Astrocyte (in vitro differentiated cells and primary cell): ENCODE measurements at regions not wholly inside any gene's neighbourhood (a gene's known extent, or its start where the extent isn't known, plus 50 kb on each side); places are given as distances from the start of the nearest gene placed in this dataset.

ENCODE experiments used
- DNase-seq: peaks from one replicate; pipeline ENCODE4 v3.0.0-alpha.2; 2010; ENCODE audit warnings: low read depth
- FAIRE-seq: peaks from 2 replicates; lab custom pipeline; 2011; peaks lifted over from hg19 to GRCh38; lab: Jason Lieb, UNC
- H2AFZ ChIP-seq: 2 replicates; pipeline ENCODE4 v1.6.0; 2012; ENCODE audit warnings: low read depth, low read length, inconsistent platforms
- H3K27ac ChIP-seq: 2 replicates; pipeline ENCODE4 v1.5.1; 2011; ENCODE audit warnings: low read depth, low read length, inconsistent platforms
- H3K27me3 ChIP-seq: 2 replicates; pipeline ENCODE4 v1.6.0; 2011; ENCODE audit warnings: low read length, inconsistent platforms; ENCODE audit not compliant: insufficient read depth
- H3K36me3 ChIP-seq: 2 replicates; pipeline ENCODE4 v1.5.1; 2011; ENCODE audit warnings: low read length, inconsistent platforms; ENCODE audit not compliant: insufficient read depth
- H3K4me1 ChIP-seq: 2 replicates; pipeline ENCODE4 v1.5.1; 2011; ENCODE audit warnings: low read length, inconsistent platforms; ENCODE audit not compliant: insufficient read depth
- H3K4me2 ChIP-seq: 2 replicates; pipeline ENCODE4 v1.6.0; 2012; ENCODE audit warnings: low read length, inconsistent platforms
- H3K4me3 ChIP-seq: 2 replicates; pipeline ENCODE4 v1.5.1; 2011; ENCODE audit warnings: low read depth, mild to moderate bottlenecking, low read length, inconsistent platforms; ENCODE audit not compliant: insufficient read depth
- H3K79me2 ChIP-seq: 2 replicates; pipeline ENCODE4 v1.6.0; 2012; ENCODE audit warnings: mild to moderate bottlenecking, low read length, inconsistent platforms; ENCODE audit not compliant: insufficient read depth
- H3K9ac ChIP-seq: 2 replicates; pipeline ENCODE4 v1.6.0; 2012; ENCODE audit warnings: mild to moderate bottlenecking, low read length, inconsistent platforms
- H3K9me3 ChIP-seq: 2 replicates; pipeline ENCODE4 v1.5.1; 2012; ENCODE audit warnings: low read depth, mild to moderate bottlenecking, low read length, inconsistent platforms; ENCODE audit not compliant: insufficient read depth
- H4K20me1 ChIP-seq: 2 replicates; pipeline ENCODE4 v1.6.0; 2012; ENCODE audit warnings: low read length, inconsistent platforms; ENCODE audit not compliant: insufficient read depth
- H3K27ac Mint-ChIP-seq: one replicate; pipeline ENCODE4 v1.8.0; 2021; ENCODE audit warnings: mild to moderate bottlenecking, mixed read lengths; ENCODE audit not compliant: unreplicated experiment
- H3K27me3 Mint-ChIP-seq: one replicate; pipeline ENCODE4 v1.8.0; 2021; ENCODE audit warnings: low read depth, mixed read lengths; ENCODE audit not compliant: unreplicated experiment
- H3K36me3 Mint-ChIP-seq: one replicate; pipeline ENCODE4 v1.8.0; 2021; ENCODE audit warnings: low read depth, mixed read lengths; ENCODE audit not compliant: unreplicated experiment
- H3K4me1 Mint-ChIP-seq: one replicate; pipeline ENCODE4 v1.8.0; 2021; ENCODE audit warnings: low read depth, mixed read lengths; ENCODE audit not compliant: unreplicated experiment
- H3K4me3 Mint-ChIP-seq: one replicate; pipeline ENCODE4 v1.8.0; 2021; ENCODE audit warnings: mild to moderate bottlenecking, moderate library complexity, mixed read lengths; ENCODE audit not compliant: unreplicated experiment
- H3K9me3 Mint-ChIP-seq: one replicate; pipeline ENCODE4 v1.8.0; 2021; ENCODE audit warnings: mild to moderate bottlenecking, mixed read lengths; ENCODE audit not compliant: unreplicated experiment
- CTCF ChIP-seq: IDR thresholded peaks from 2 replicates; pipeline ENCODE4 v1.5.1; 2011; ENCODE audit warnings: low read depth, mild to moderate bottlenecking, inconsistent platforms, low read length, moderate library complexity; ENCODE audit not compliant: insufficient read depth
- EZH2 ChIP-seq: IDR thresholded peaks from 2 replicates; pipeline ENCODE4 v1.6.1; 2012; ENCODE audit warnings: mild to moderate bottlenecking, low read length, inconsistent platforms; ENCODE audit not compliant: insufficient read depth

DNA sequence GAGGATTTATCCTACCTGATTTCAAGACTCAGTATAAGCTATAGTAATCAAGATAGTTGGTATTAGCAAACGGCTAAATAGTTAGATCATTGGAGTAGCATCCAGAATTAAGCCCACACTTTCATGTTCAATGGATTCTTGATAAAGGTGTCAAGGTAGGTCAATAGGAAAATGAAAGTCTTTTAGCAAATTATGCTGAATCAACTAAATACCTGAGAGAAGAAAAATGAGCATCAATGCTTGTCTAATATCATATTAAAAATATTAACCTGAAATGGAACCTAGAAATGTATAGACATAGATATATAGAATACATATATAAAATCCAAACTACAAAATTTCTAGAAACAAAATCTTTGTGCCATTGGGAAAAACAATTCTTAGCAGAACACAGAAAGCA, 685.6 kb downstream of the DTWD2 start:
- Histone ChIP-seq H3K36me3 (no peaks in the 10 kb centered on the region), H3K27ac (no peak overlapping the region), H4K20me1 (no peaks in the 10 kb centered on the region), H3K9me3 (no peaks in the 10 kb centered on the region), H2AFZ (no peak overlapping the region), H3K9ac (no peak overlapping the region), H3K4me3 (no peak overlapping the region), H3K27me3 (no peaks in the 10 kb centered on the region), H3K79me2 (no peaks in the 10 kb centered on the region), H3K4me2 (no peak overlapping the region), H3K4me1 (no peaks in the 10 kb centered on the region)
- Mint-ChIP-seq H3K36me3 (no peaks in the 10 kb centered on the region), H3K9me3 (no peaks in the 10 kb centered on the region), H3K27me3 (no peaks in the 10 kb centered on the region), H3K27ac (no peak overlapping the region), H3K4me3 (no peak overlapping the region), H3K4me1 (no peaks in the 10 kb centered on the region)
- TF ChIP-seq EZH2 (no peak), CTCF (no peak)
- DNase-seq: no peak
- FAIRE-seq: no peak

DNA sequence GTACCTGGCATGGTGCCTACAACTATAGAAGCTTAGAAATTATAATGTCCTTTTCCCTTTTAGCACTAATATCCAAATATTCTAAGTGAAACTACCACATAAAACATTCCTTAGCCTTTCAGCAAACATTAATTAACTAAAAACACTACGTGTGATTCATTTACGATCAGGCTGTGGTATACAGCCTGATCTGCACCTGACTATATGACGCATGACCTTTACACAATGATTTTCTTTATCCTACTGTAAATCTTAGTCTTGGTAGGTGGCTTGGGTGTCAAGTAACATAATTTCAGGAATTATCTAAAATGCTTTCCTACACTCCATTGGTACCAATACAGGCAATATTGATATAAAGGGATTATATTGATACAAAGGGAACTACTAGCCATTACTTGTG, 686.7 kb downstream of the DTWD2 start:
- Histone ChIP-seq H3K9ac (no peak overlapping the region), H4K20me1 (no peaks in the 10 kb centered on the region), H3K79me2 (no peaks in the 10 kb centered on the region), H2AFZ (no peak overlapping the region), H3K36me3 (no peaks in the 10 kb centered on the region), H3K27ac (no peak overlapping the region), H3K4me1 (no peaks in the 10 kb centered on the region), H3K4me2 (no peak overlapping the region), H3K27me3 (no peaks in the 10 kb centered on the region), H3K4me3 (no peak overlapping the region), H3K9me3 (no peaks in the 10 kb centered on the region)
- Mint-ChIP-seq H3K27me3 (no peaks in the 10 kb centered on the region), H3K27ac (no peak overlapping the region), H3K4me3 (no peak overlapping the region), H3K36me3 (no peaks in the 10 kb centered on the region), H3K9me3 (no peaks in the 10 kb centered on the region), H3K4me1 (no peaks in the 10 kb centered on the region)
- FAIRE-seq (no peak), DNase-seq (no peak)
- TF ChIP-seq CTCF: no peak
- TF ChIP-seq EZH2: no peak

DNA sequence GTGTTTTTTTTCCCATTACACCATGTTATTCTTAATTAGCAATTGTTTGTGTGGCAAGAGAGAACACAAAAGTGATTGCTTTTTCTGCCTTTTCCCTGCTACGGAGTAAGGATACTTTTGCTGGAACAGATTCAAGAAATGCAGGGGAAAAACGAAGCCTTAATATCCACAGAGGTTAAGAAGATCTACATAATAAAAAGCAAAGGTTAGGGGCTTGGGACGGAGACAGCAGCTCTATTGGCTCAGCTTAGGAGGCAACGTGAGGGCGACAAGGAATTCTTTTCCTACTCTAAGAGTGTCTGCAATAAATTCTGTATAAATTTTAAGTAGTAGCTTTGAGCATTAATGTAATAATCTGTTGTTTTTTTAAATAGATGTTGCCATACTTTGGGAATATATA, 693.3 kb downstream of the DTWD2 start:
- no peak overlapping the region for H3K4me3 Mint-ChIP-seq
- TF ChIP-seq CTCF (no peak), EZH2 (no peak)
- no peaks in the 10 kb centered on the region for H3K9me3 Mint-ChIP-seq
- no peaks in the 10 kb centered on the region for H3K79me2 ChIP-seq
- no peaks in the 10 kb centered on the region for H4K20me1 ChIP-seq
- H3K9ac ChIP-seq: no peak overlapping the region
- H2AFZ ChIP-seq: no peak overlapping the region
- no peaks in the 10 kb centered on the region for H3K9me3 ChIP-seq
- no peak overlapping the region for H3K27ac Mint-ChIP-seq
- H3K4me2 ChIP-seq: no peak overlapping the region
- FAIRE-seq: no peak
- no peaks in the 10 kb centered on the region for H3K27me3 ChIP-seq
- H3K4me1 ChIP-seq: no peaks in the 10 kb centered on the region
- no peaks in the 10 kb centered on the region for H3K4me1 Mint-ChIP-seq
- H3K27ac ChIP-seq: no peak overlapping the region
- no peak for DNase-seq
- no peaks in the 10 kb centered on the region for H3K36me3 ChIP-seq
- H3K4me3 ChIP-seq: no peak overlapping the region
- no peaks in the 10 kb centered on the region for H3K36me3 Mint-ChIP-seq
- H3K27me3 Mint-ChIP-seq: no peaks in the 10 kb centered on the region
